GM21723 (cell line): ENCODE measurements at regions not wholly inside any gene's neighbourhood (a gene's known extent, or its start where the extent isn't known, plus 50 kb on each side); places are given as distances from the start of the nearest gene placed in this dataset.
"Not testable (repeated sequence)": the region's sequence is repeated elsewhere in the genome, so short reads cannot be mapped to it uniquely, and the experiment has no call there.

Source experiments
- ATAC-seq: cut with Tn5 transposase; IDR thresholded peaks from one replicate; pipeline ENCODE4 v1.9.1; 2021; ENCODE audit warnings: mild to moderate bottlenecking, moderate library complexity; ENCODE audit not compliant: unreplicated experiment

- no peak for ATAC-seq
Measured at GRCh38 chr3:90056281-90057032, 949.0 kb downstream of the EPHA3 start.

GRCh38 chr3:90062016-90062415, 954.6 kb downstream of the EPHA3 start:
- no peak for ATAC-seq

GRCh38 chr3:90062631-90063200, 955.3 kb downstream of the EPHA3 start:
- no peak for ATAC-seq

- ATAC-seq, result no peak
Measured at GRCh38 chr3:90068783-90069182, 961.4 kb downstream of the EPHA3 start.

- no peak for ATAC-seq
Measured at GRCh38 chr3:90069748-90070147, 962.3 kb downstream of the EPHA3 start.

GRCh38 chr3:90076136-90076535, 968.7 kb downstream of the EPHA3 start:
- ATAC-seq, result no peak

GRCh38 chr3:90080988-90081387, 973.6 kb downstream of the EPHA3 start:
- no peak for ATAC-seq

GRCh38 chr3:90086297-90086696, 978.9 kb downstream of the EPHA3 start:
- not testable (repeated sequence) for ATAC-seq

GRCh38 chr3:90087703-90088102, 980.3 kb downstream of the EPHA3 start:
- ATAC-seq, result no peak

GRCh38 chr3:90091549-90091948, 984.1 kb downstream of the EPHA3 start:
- ATAC-seq, result peak; percentile 57

GRCh38 chr3:90092994-90093393, 985.6 kb downstream of the EPHA3 start:
- no peak for ATAC-seq

GRCh38 chr3:90095811-90096210, 988.4 kb downstream of the EPHA3 start:
- no peak for ATAC-seq

- no peak for ATAC-seq
Measured at GRCh38 chr3:90099493-90099892, 992.1 kb downstream of the EPHA3 start.

GRCh38 chr3:90102146-90102545, 994.7 kb downstream of the EPHA3 start:
- no peak for ATAC-seq

- ATAC-seq, result no peak
Measured at GRCh38 chr3:90121326-90121725, 1013.9 kb downstream of the EPHA3 start.

- ATAC-seq, result no peak
Measured at GRCh38 chr3:90128391-90128790, 1021.0 kb downstream of the EPHA3 start.

- ATAC-seq, result no peak
Measured at GRCh38 chr3:90129730-90130129, 1022.3 kb downstream of the EPHA3 start.

GRCh38 chr3:90132197-90132596, 1024.8 kb downstream of the EPHA3 start:
- no peak for ATAC-seq

GRCh38 chr3:90134090-90134489, 1026.7 kb downstream of the EPHA3 start:
- ATAC-seq, result no peak

GRCh38 chr3:90136456-90137191, 1029.2 kb downstream of the EPHA3 start:
- no peak for ATAC-seq

- no peak for ATAC-seq
Measured at GRCh38 chr3:90145094-90145860, 1037.9 kb downstream of the EPHA3 start.
